Muscle layer of duodenum (tissue), 2 donors: ENCODE measurements at regions not wholly inside any gene's neighbourhood (a gene's known extent, or its start where the extent isn't known, plus 50 kb on each side); places are given as distances from the start of the nearest gene placed in this dataset.
"Not testable (repeated sequence)": the region's sequence is repeated elsewhere in the genome, so short reads cannot be mapped to it uniquely, and the experiment has no call there.

ENCODE experiments used
- H3K27ac ChIP-seq: one replicate; pipeline ENCODE4 v1.7.0; 2013; ENCODE audit warnings: mild to moderate bottlenecking, low read length
- H3K27me3 ChIP-seq: one replicate; pipeline ENCODE4 v1.7.0; 2013; ENCODE audit warnings: low read depth, mild to moderate bottlenecking, control low read depth, low read length
- H3K36me3 ChIP-seq, 2 donors: one replicate each; pipeline ENCODE4 v1.7.0; 2013; ENCODE audit warnings: low read length in 2 of 2, control low read depth in 1 of 2, mild to moderate bottlenecking in 1 of 2; ENCODE audit not compliant: insufficient read depth in 2 of 2, control insufficient read depth in 1 of 2
- H3K4me1 ChIP-seq, 2 donors: one replicate each; pipeline ENCODE4 v1.7.0; 2013; ENCODE audit warnings: low read length in 2 of 2, mild to moderate bottlenecking in 2 of 2, control low read depth in 1 of 2, moderate library complexity in 1 of 2; ENCODE audit not compliant: insufficient read depth in 2 of 2, control insufficient read depth in 1 of 2
- H3K4me3 ChIP-seq, 2 donors: one replicate each; pipeline ENCODE4 v1.7.0; 2013; ENCODE audit warnings: low read length in 2 of 2, low read depth in 1 of 2, mild to moderate bottlenecking in 1 of 2
- H3K9me3 ChIP-seq, 2 donors: one replicate each; pipeline ENCODE4 v1.7.0; 2013; ENCODE audit warnings: low read length in 2 of 2, control low read depth in 1 of 2, mild to moderate bottlenecking in 1 of 2; ENCODE audit not compliant: control insufficient read depth in 1 of 2
- donor health status: healthy.

DNA sequence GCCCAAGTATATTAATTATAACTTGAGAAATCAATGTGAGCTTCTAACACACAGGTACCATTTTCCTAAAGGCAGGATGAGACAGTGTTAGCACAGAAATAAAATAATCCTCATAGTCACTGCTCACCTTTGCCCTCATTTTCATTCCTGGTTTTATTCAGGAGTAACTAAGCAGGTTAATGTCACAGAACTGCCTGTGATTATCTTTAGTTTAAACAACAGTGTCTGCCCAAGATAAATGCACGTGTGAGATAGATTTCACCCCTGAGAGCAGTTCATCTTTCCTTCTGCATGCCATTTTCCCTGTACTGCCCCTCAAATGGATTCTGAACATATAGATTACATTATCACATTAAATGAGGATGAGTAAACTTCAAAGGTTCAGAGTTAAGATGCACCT lies 250.7 kb downstream of the RMST start:
- H3K4me1 ChIP-seq: no peaks in the 10 kb centered on the region
- no peaks in the 10 kb centered on the region for H3K36me3 ChIP-seq
- H3K4me3 ChIP-seq: no peak overlapping the region
- H3K27ac ChIP-seq: no peak overlapping the region
- no peaks in the 10 kb centered on the region for H3K9me3 ChIP-seq
- H3K27me3 ChIP-seq: no peaks in the 10 kb centered on the region

DNA sequence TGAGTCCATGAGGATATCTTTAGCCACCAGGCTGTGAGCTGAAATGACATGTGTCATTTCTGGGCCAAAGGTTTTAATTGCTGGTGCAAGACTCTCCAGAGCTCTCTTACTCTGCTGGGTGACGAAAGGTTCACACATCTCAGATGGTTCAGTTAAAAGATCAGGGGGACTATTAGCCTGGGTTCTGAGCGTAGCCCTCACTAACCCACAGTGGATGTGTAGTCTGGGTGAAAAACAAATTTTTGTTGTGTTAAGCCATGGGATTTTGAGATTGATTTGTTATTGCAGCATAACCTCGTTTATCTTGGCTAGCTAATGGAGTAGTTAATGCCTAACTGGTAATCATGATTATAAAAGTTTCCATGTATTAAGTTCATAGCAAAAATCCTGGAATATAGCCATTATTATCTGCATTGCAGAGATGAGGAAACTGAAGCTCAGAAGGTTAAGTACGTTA lies 251.5 kb downstream of the RMST start:
- Histone ChIP-seq H3K27ac (no peak overlapping the region), H3K9me3 (no peaks in the 10 kb centered on the region), H3K4me3 (no peak overlapping the region), H3K4me1 (no peaks in the 10 kb centered on the region), H3K36me3 (no peaks in the 10 kb centered on the region), H3K27me3 (no peaks in the 10 kb centered on the region)

DNA sequence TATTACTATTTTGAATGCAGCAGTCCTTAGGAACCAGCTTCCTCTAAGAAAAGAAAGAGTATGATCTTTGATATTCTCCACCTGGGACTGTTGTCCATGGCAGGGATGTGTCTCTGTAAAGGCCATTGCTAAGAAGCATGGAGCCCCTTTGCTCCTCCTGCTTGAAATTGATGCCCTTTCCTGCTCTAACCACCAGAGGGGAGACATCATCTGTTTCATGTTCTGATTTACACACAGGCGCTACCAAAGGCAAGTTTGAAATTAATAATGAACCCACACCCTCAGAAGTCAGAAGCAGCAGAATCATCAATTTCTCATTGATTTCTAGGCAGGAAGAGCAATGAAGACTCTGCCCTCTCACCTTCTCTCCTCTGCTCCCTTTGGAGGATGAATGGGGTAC lies 253.8 kb downstream of the RMST start:
- peaks cover 0 to 2% of the 10 kb centered on the region in 2 donors for H3K9me3 ChIP-seq
- H3K4me1 ChIP-seq: no peaks in the 10 kb centered on the region
- H3K27me3 ChIP-seq: no peaks in the 10 kb centered on the region
- H3K36me3 ChIP-seq: no peaks in the 10 kb centered on the region
- no peak overlapping the region for H3K4me3 ChIP-seq
- H3K27ac ChIP-seq: no peak overlapping the region

DNA sequence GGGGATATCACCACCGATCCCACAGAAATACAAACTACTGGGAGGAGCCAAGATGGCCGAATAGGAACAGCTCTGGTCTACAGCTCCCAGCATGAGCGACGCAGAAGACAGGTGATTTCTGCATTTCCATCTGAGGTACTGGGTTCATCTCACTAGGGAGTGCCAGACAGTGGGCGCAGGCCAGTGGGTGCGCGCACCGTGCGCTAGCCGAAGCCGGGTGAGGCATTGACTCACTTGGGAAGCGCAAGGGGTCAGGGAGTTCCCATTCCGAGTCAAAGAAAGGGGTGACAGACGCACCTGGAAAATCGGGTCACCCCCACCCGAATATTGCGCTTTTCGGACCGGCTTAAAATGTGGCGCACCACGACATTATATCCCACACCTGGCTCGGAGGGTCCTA lies 261.2 kb downstream of the RMST start:
- H3K36me3 ChIP-seq, H3K27ac ChIP-seq, H3K4me1 ChIP-seq, H3K27me3 ChIP-seq, H3K9me3 ChIP-seq, H3K4me3 ChIP-seq: not testable (repeated sequence)

DNA sequence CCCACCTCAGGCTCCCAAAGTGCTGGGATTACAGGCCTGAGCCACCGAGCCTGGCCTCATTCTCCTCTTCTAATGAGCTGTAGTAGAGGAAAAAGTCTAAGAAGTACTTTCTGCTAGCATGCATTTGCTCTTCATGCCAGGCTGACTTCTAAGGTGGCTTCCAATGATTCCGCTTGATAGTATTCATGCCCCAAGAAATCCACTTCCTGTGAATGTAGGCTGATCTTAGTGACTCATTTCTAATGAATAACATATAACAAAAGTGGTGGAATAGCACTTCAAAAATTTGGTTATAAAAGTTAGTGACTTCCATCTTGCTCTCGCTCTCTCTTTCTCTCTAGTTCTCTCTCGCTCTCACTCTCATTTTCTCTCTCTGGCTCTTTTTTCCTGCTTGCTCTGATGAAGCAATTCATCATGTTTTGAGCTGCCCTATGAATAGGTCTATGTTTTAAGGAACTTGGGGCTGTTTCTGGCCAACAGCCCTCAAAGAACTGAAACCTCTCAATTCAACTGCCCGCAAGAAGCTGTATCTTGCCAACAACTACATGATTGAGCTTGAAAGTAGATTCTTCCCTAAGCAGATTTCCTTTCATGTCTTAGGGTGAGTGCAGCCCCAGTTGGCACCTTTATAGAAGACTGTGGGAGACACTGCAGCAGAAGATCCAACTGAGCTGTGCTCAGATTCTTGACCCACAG lies 282.9 kb downstream of the RMST start:
- H3K4me1 ChIP-seq: no peaks in the 10 kb centered on the region
- H3K27me3 ChIP-seq: no peaks in the 10 kb centered on the region
- H3K36me3 ChIP-seq: no peaks in the 10 kb centered on the region
- no peaks in the 10 kb centered on the region for H3K9me3 ChIP-seq
- H3K27ac ChIP-seq: no peak overlapping the region
- H3K4me3 ChIP-seq: no peak overlapping the region

DNA sequence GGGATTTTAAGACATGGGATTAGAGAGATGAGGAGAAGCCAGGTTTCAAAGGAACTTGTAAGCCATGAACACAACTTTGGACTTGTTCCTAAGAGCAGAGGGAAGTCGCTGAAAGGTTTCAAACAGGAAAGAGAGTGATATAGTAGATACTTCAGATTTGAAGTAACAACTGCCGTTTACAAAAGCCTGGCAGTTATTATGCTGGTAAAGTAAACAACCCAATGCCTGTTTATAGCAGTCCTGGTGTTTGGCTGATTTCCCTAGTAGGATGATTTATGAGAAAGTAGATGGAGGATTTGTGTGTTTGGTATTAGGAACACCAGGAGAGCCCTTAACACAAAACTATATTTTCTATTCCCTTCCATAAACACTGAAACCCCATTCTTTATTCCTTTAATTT lies 285.7 kb downstream of the RMST start:
- H3K27ac ChIP-seq: no peak overlapping the region

DNA sequence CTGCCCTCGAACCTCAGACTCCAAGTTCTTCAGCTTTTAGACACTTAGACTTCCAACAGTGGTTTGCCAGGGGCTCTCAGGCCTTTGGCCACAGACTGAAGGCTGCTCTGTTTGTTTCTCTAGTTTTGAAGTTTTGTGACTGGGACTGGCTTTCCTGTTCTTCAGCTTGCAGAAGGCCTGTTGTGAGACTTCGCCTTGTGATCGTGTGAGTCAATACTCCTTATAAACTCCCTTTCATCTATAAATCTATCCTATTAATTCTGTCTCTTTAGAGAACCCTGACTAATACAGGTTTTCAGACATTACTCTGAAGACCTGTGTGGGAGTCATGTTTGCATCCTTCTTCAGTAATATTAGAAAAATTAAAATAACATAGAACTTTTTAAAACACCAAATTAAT lies 289.1 kb downstream of the RMST start:
- H3K36me3 ChIP-seq: no peaks in the 10 kb centered on the region
- no peaks in the 10 kb centered on the region for H3K4me1 ChIP-seq
- H3K9me3 ChIP-seq: no peaks in the 10 kb centered on the region
- H3K27me3 ChIP-seq: no peaks in the 10 kb centered on the region
- no peak overlapping the region for H3K27ac ChIP-seq
- no peak overlapping the region for H3K4me3 ChIP-seq

More for the DNA sequence above, 285.7 kb downstream of the RMST start:
- H3K4me3 ChIP-seq: no peak overlapping the region
- H3K4me1 ChIP-seq: no peaks in the 10 kb centered on the region
- H3K9me3 ChIP-seq: no peaks in the 10 kb centered on the region
- H3K27me3 ChIP-seq: no peaks in the 10 kb centered on the region
- H3K36me3 ChIP-seq: no peaks in the 10 kb centered on the region

DNA sequence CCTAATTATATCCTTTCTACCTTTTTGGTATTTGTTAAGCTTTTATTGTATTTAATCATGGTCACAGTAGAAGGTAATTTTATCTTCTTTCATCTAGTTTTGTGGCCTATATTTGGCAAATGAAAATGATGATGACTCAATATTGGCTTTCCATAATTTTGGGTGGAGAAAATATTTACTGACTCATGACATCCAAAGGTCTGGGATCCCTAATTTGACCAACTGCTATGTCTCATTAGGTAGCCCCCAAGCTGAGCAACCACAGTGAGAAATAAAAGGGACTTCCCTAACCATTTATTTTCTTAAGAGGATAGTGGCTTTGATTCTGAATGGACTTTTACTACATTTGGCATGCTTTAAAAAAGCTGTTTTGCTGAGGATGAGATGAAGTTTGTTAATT lies 289.5 kb downstream of the RMST start:
- Histone ChIP-seq H3K9me3 (no peaks in the 10 kb centered on the region), H3K36me3 (no peaks in the 10 kb centered on the region), H3K27ac (no peak overlapping the region), H3K4me3 (no peak overlapping the region), H3K4me1 (no peaks in the 10 kb centered on the region), H3K27me3 (no peaks in the 10 kb centered on the region)

DNA sequence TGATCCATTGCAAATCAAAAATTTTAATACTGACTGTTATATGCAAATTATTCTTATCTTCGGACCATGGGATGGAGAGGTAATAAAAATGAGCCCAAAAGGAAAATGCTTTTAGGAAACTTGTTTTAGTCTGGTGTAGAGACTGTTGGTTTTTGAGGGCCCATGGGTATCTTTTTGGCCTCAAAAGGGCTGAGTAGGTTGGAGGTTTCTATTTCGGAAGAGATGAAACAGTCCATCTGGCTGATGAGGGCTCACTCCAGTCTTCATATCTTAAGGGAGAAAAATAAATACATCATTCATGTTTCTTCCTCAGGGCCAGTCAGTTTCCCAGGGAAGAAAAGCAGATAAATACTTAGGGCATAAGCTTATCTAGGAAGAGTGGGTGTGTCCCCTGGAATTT lies 290.7 kb downstream of the RMST start:
- Histone ChIP-seq H3K36me3 (no peaks in the 10 kb centered on the region), H3K4me3 (no peak overlapping the region), H3K4me1 (no peaks in the 10 kb centered on the region), H3K27me3 (no peaks in the 10 kb centered on the region), H3K27ac (no peak overlapping the region), H3K9me3 (no peaks in the 10 kb centered on the region)

DNA sequence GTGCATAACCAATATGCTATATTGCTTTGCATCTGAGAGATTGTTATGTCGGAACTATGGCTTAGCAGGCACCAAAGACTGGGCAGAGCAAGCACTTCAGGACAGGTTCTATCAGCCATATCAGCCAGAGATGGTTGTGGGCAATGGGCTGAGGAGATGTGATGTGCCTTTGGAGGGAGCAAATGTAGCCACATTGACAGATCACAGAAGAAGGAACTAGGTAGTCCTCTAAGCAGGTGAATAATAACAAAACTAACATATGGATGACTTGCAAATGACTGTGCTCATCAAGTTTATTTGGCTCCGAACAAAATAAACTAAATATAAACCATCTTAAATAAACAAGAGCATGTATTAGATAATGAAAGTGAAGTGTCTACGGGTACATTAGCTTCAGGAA lies 291.7 kb downstream of the RMST start:
- Histone ChIP-seq H3K36me3 (no peaks in the 10 kb centered on the region), H3K9me3 (no peaks in the 10 kb centered on the region), H3K27me3 (no peaks in the 10 kb centered on the region), H3K4me1 (no peaks in the 10 kb centered on the region), H3K4me3 (no peak overlapping the region), H3K27ac (no peak overlapping the region)

DNA sequence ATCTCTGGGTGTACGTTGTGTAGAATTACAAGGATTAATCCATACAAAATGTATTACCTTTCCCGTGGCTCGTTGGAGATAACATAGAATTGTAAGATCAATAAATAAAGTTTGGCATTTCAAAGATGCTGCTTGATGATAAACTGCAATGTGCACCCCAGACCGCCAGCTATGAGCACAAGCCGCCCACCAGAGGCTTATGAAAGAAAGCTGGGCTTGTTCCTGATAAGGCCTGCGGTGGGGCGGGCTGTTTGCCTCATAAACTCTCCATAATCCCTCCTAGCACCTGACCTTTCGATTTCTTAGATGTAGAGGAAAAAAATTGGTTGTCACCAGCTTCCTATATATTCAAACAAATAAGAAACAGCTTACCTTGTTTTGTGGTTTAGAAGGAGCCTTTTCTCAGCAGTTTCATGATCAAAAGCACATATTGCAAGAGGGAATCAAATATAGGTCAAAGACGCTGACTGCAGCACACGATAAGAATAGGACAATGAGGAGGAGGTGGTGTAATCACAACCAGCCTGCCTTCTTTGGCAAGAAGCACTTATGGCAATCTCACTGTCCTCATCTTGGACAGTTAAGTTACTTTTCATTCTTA lies 293.6 kb downstream of the RMST start:
- Histone ChIP-seq H3K4me3 (no peak overlapping the region), H3K4me1 (no peaks in the 10 kb centered on the region)

DNA sequence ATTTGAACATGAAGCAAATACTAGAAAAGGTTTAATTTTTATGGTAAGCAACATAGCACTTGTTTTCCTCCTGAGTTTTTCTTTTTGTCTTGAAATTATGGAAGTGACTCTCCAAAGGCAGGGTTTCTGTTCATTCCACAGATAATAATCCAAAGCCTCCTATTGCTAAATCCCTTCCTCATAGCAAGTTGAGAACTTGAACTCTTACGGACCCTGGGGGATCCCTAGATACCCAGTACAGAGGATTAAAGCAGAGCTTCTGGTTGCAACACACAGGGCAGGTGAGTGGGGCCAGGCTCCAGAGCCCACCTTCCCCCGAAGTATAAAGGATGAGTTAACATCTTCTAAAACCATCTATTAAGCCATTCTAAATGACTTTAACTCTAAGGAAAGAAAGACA lies 294.1 kb downstream of the RMST start:
- Histone ChIP-seq H3K27ac (no peak overlapping the region), H3K36me3 (no peaks in the 10 kb centered on the region), H3K4me3 (no peak overlapping the region), H3K9me3 (peaks cover 0 to 1% of the 10 kb centered on the region in 2 donors), H3K4me1 (no peaks in the 10 kb centered on the region), H3K27me3 (no peaks in the 10 kb centered on the region)

More for the DNA sequence above, 293.6 kb downstream of the RMST start:
- H3K27me3 ChIP-seq: no peaks in the 10 kb centered on the region
- no peaks in the 10 kb centered on the region for H3K9me3 ChIP-seq
- no peaks in the 10 kb centered on the region for H3K36me3 ChIP-seq
- H3K27ac ChIP-seq: no peak overlapping the region
